A673 (cell line): ENCODE measurements at regions not wholly inside any gene's neighbourhood (a gene's known extent, or its start where the extent isn't known, plus 50 kb on each side); places are given as distances from the start of the nearest gene placed in this dataset.

Experiments
- EZH2 ChIP-seq: fragments of 200-600 bp; sonication (generic); IDR thresholded peaks from 2 replicates; pipeline ENCODE4 v1.6.1; 2017; ENCODE audit warnings: borderline replicate concordance, low read depth, mild to moderate bottlenecking, mixed read lengths, antibody characterized with exemption, low read length; ENCODE audit not compliant: poor library complexity, severe bottlenecking
- TF ChIP-seq, protein P1 (sequence below): fragments of 300-800, 200-600 bp; sonication (generic); conservative IDR thresholded peaks from 2 replicates; pipeline ENCODE4 v1.5.1; 2017; ENCODE audit warnings: low read depth, mild to moderate bottlenecking, antibody characterized with exemption, low read length, moderate library complexity, mixed read lengths

DNA sequence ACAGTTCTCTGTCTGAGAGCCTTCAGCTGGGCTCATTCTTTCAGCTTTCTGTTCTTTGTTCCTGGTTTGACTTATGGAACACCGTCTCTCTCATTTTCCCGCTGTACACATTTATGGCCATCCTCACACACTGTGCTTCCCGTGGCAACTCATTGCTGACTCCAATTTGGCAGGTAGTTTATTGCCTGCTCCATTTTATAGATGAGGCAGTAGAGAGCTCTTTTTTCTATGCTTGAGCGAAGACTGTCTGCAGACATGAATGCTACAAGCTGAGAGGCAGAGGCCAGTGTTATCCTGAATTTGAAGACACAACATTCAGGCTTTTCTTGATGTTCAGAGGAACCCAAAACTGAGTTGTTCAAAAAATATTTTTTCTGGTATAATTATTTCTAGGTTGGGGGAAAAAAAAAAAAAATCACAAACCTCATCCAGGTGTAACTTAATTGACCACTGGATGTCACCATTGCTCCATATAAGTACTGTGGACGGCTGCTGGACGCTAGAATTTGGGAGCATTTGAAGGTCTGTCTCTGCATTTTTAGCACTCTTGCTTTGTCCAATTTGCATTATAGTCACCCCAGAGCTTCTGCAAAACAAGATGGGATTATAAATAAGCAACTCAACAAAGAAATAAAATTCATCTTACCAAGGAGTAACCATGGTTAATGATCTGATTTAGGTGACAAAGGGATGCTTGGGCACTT is 83.5 kb downstream of the HRH4 start:
- TF ChIP-seq, protein P1, sequence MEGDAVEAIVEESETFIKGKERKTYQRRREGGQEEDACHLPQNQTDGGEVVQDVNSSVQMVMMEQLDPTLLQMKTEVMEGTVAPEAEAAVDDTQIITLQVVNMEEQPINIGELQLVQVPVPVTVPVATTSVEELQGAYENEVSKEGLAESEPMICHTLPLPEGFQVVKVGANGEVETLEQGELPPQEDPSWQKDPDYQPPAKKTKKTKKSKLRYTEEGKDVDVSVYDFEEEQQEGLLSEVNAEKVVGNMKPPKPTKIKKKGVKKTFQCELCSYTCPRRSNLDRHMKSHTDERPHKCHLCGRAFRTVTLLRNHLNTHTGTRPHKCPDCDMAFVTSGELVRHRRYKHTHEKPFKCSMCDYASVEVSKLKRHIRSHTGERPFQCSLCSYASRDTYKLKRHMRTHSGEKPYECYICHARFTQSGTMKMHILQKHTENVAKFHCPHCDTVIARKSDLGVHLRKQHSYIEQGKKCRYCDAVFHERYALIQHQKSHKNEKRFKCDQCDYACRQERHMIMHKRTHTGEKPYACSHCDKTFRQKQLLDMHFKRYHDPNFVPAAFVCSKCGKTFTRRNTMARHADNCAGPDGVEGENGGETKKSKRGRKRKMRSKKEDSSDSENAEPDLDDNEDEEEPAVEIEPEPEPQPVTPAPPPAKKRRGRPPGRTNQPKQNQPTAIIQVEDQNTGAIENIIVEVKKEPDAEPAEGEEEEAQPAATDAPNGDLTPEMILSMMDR: peak; percentile 46
- TF ChIP-seq EZH2: no peak
